ENCODE measurements at regions not wholly inside any gene's neighbourhood (a gene's known extent, or its start where the extent isn't known, plus 50 kb on each side); places are given as distances from the start of the nearest gene placed in this dataset.
"Not testable (repeated sequence)": the region's sequence is repeated elsewhere in the genome, so short reads cannot be mapped to it uniquely, and the experiment has no call there.

GRCh38 chr1:4072481-4073153 is 172.5 kb upstream of the C1orf174 start:
- H3K9me3 ChIP-seq, result no peaks in the 10 kb centered on the region
- WGBS (ENCODE audit: insufficient coverage, low coverage, low lambda C conversion rate, missing lambda C conversion rate), result 32% methylated on average over 12 of the region's 14 CpGs
- H3K27ac ChIP-seq, result no peak overlapping the region
- TF ChIP-seq, protein P1, sequence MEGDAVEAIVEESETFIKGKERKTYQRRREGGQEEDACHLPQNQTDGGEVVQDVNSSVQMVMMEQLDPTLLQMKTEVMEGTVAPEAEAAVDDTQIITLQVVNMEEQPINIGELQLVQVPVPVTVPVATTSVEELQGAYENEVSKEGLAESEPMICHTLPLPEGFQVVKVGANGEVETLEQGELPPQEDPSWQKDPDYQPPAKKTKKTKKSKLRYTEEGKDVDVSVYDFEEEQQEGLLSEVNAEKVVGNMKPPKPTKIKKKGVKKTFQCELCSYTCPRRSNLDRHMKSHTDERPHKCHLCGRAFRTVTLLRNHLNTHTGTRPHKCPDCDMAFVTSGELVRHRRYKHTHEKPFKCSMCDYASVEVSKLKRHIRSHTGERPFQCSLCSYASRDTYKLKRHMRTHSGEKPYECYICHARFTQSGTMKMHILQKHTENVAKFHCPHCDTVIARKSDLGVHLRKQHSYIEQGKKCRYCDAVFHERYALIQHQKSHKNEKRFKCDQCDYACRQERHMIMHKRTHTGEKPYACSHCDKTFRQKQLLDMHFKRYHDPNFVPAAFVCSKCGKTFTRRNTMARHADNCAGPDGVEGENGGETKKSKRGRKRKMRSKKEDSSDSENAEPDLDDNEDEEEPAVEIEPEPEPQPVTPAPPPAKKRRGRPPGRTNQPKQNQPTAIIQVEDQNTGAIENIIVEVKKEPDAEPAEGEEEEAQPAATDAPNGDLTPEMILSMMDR (IDR thresholded peaks at IDR 0.05), result no peak
- TF ChIP-seq POLR2A (IDR thresholded peaks at IDR 0.05), result no peak
- no peaks in the 10 kb centered on the region for H3K27me3 ChIP-seq
- intact Hi-C loops (cut with DNase I), result no loop called here
- peak in 2 of 3 donors; percentile 10 to 31 for DNase-seq
- no peaks in the 10 kb centered on the region for H3K36me3 ChIP-seq
- no peak for ATAC-seq
- H3K4me3 ChIP-seq, result no peak overlapping the region
- H3K4me1 ChIP-seq, result no peaks in the 10 kb centered on the region

GRCh38 chr1:4075436-4076225 is 175.6 kb upstream of the C1orf174 start:
- H3K36me3 ChIP-seq, result no peaks in the 10 kb centered on the region
- TF ChIP-seq POLR2A (IDR thresholded peaks at IDR 0.05), result no peak
- TF ChIP-seq, protein P1 (IDR thresholded peaks at IDR 0.05), result no peak
- ATAC-seq (peak in 1 of 4 donors; percentile 19), DNase-seq (no peak)
- 57% methylated on average over 5 of the region's 8 CpGs for WGBS (ENCODE audit: insufficient coverage, low coverage, low lambda C conversion rate, missing lambda C conversion rate)
- H3K27me3 ChIP-seq, result no peaks in the 10 kb centered on the region
- no peaks in the 10 kb centered on the region for H3K9me3 ChIP-seq
- no peaks in the 10 kb centered on the region for H3K4me1 ChIP-seq
- intact Hi-C loops (cut with DNase I), result no loop called here
- H3K27ac ChIP-seq, result no peak overlapping the region
- no peak overlapping the region for H3K4me3 ChIP-seq

GRCh38 chr1:4076346-4076745 is 176.3 kb upstream of the C1orf174 start:
- no peak overlapping the region for H3K4me3 ChIP-seq
- intact Hi-C loops (cut with DNase I), result no loop called here
- H3K9me3 ChIP-seq, result no peaks in the 10 kb centered on the region
- no peak for ATAC-seq
- H3K27ac ChIP-seq, result no peak overlapping the region
- H3K27me3 ChIP-seq, result no peaks in the 10 kb centered on the region
- DNase-seq, result no peak
- TF ChIP-seq POLR2A (IDR thresholded peaks at IDR 0.05), result no peak
- TF ChIP-seq, protein P1 (IDR thresholded peaks at IDR 0.05), result no peak
- WGBS (ENCODE audit: insufficient coverage, low coverage, low lambda C conversion rate, missing lambda C conversion rate), result no CpG with 5 or more reads among the region's 8 CpGs
- no peaks in the 10 kb centered on the region for H3K36me3 ChIP-seq
- H3K4me1 ChIP-seq, result no peaks in the 10 kb centered on the region

GRCh38 chr1:4078091-4078962 is 178.3 kb upstream of the C1orf174 start:
- H3K4me3 ChIP-seq; H3K27ac ChIP-seq; intact Hi-C loops (cut with DNase I); H3K9me3 ChIP-seq; H3K4me1 ChIP-seq; H3K27me3 ChIP-seq; H3K36me3 ChIP-seq; ATAC-seq: not testable (repeated sequence)
- WGBS (ENCODE audit: insufficient coverage, low coverage, low lambda C conversion rate, missing lambda C conversion rate), result 57% methylated on average over 15 of the region's 24 CpGs
- peak in 1 of 3 donors; percentile 43 for DNase-seq

All from right lobe of liver (tissue), 6 donors.